AG08396 (cell line): ENCODE measurements at regions not wholly inside any gene's neighbourhood (a gene's known extent, or its start where the extent isn't known, plus 50 kb on each side); places are given as distances from the start of the nearest gene placed in this dataset.

ENCODE experiments used
- DNase-seq: peaks from one replicate; pipeline ENCODE4 v3.0.0; 2012; ENCODE audit warnings: low spot score, mixed read lengths

DNA sequence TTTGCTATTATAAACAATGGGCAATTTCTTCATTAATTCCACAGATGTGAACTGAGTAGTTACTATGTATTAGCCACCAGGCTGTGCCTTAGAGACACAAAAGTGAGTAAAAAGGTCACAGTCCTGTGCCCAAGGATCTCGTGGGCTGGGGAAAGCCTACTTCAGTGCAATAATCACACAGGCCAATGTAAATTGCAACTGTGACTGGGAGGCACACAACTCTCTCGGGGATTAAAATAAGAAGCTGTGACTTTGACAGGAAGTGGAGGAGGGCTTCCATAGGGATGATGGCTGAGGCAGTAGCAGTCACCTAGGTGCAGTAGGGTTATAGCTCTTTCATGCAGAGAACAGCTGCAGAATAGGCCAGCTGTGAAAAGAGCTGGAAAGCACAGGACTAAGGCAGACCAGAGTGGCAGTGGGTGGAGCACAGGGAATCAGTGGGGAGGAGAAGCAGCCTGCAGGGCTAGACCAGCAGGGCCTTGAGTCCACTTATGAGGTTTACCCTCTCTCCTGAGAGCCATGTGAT, 121.9 kb downstream of the MAB21L3 start:
- DNase-seq = no peak

DNA sequence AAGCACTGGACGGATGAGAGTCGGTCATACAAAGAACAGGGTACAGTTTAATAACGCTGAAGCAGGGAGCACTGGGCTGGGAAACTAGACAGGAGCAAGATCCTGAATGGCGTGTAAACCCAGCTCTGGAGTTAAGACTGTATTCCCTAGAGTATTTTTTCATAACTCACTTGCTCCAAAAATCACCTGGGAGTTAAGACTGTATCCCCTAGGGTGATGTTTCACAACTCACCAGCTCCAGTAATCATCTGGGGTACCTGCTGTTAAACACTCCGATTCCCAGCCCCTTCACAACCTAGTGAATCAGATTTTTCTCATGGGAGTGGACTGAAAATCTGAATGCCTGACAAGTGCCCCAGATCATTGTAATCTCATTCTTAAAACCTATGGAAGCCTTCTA, 123.2 kb downstream of the MAB21L3 start:
- DNase-seq = no peak

DNA sequence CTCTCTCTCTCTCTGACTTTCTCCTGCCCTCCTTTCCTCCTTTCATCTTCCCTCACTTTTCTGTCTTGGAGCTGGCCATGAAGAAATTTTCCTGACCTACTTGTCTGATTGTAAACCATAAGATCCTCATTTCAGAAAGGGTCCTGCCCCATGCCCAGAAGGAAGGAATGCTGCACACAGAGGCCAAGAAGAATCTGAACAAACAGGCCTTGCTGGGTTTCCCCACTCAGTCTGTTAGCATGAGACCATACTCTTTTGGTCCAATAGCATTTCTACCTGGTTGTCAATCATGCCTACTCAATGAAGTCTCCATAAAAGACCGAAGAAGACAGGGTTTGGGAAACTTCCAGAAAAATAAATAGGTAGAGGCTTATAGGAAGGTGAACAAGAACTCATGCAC, 128.7 kb downstream of the MAB21L3 start:
- no peak for DNase-seq

DNA sequence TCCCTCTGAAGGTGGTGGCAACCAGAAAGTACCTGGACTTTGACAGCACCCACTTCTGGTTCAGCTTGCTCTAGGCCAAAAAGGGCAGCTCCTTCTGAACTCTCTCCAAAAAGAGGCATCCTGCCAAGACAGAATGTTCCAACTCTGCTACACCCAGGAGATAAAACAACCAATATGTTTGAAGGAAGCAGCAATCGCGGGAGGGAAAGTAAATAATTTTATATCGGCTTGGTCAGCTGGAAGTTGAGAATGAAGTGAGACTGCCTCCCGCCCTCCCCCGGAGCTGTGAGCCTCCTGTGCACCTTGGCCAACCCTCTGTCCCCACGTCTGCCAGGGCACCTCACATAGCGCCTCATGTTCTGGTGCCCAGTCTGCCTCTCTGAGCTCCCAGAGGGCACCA, 130.3 kb upstream of the ATP1A1 start:
- no peak for DNase-seq

DNA sequence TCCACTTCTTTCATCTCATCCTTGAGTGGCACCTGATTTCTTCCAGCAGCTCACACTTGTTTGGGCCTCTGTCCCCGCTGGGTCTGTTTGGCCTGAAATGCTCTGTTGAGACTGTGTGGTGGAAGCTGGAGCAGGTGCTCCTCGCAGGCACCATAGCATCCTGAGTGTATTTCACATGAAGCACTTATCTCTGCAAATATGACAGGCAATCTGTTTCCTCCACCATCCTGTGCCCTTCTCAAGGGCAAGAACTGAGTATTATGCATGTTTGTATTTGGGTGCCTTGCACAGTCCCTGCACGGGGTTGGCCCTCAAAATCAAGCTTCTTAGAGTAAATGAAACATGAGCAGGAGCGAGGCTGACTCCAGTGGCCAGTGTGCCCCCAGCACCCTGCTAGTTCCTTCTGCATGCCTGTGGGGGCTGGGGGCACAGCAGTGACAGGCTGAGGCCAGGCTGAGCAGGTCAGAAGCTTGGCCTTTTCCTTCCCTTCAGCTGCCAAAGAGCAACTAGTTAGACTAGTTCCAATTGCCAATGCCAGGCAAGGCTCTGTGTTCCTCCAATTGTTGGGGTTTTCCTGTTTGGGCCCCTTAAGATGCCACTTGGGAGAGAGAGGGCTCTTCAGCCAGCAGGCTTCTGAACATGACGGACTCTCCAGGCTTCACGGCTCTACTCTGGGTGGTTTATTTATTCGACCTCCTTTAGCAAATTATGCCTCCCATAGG, 129.6 kb upstream of the ATP1A1 start:
- no peak for DNase-seq

DNA sequence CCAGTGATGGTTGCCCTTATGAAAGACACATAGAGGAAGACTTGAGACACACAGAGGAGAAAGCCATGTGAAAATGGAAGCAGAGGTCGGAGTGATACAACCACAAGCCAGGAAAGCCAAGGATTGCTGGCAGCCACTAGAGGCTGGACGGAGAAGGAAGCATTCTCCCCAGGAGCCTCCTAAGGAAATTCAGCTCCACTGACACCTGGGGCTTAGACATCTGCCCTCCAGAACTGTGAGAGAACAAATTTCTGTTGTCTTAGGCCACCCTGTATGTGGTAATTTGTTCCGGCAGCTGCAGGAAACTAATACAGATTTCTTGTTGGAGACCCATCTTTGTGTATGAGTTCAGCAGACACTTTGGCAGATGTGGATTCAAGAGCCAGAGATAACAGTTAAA, 126.9 kb upstream of the ATP1A1 start:
- no peak for DNase-seq

DNA sequence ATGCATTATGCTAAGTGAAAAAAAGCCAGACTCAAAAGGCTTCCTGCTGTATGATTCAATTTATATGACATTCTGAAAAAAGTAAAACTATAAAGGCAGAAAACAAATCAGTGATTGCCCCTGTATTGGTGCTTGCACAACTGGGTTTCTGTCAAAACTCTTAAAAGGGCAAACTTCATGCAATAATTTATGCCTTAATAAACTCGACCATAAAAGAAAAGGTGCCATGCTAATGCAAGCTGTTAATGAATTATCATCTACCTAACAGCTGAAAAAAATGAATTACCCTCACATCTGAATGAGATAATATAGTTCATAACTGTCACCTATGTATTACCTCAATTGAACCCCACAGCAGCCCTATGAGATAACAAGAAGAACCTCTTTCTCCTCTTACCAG, 120.8 kb upstream of the ATP1A1 start:
- DNase-seq = no peak

DNA sequence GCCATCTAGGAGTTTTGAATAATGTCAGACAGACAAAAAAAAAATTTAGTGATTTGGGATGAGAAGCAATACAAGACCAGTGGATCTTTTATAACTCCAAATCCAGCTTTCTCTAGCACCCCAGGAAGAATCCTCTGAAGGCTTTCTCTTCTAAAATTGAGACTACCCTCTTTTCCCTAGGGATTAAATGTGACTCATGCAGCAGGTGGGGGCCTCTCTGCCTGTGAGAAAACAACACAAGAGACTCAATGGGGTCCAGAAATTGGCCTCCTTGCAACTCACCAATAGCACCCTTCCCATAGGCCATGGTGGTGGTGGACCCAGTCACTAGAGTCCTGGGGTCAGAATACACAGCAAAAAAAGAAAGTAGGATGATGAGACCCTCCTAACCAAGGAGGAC, 120.3 kb upstream of the ATP1A1 start:
- no peak for DNase-seq

DNA sequence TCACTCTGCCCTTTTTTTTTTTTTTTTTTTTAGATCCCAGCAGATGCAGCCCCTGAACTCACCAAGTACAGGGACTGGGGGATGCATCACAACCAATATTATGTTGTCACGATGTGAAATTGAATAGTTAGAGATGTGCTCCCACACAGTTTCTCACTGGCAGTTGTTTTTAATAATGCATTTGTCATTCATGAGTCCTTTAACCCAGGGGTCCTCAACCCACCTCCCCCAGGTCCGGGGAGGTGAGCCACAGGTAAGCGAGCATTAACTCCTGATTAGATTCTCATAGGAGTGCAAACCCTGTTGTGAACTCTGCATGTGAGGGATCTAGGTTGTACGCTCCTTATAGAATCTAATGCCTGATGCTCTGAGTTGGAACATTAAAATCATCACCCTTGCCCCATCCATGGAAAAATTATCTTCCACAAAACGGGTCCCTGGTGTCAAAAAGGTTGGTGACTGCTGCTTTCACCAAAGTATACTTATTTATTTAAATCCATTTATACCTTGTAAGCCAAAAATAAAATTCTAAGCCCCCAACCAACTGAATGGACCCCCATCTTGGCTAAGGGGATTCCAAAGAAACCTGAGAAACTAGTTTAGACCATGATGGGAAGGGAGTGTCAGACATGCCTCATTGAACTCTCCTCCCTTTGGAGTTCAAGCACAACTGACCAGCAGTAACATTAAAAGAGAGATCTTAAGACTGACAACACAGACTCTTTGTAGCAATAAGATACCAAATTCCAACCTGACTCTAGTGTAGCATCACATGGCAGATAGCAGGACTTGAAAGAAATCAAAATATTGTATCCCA, 119.3 kb upstream of the ATP1A1 start:
- DNase-seq = no peak

DNA sequence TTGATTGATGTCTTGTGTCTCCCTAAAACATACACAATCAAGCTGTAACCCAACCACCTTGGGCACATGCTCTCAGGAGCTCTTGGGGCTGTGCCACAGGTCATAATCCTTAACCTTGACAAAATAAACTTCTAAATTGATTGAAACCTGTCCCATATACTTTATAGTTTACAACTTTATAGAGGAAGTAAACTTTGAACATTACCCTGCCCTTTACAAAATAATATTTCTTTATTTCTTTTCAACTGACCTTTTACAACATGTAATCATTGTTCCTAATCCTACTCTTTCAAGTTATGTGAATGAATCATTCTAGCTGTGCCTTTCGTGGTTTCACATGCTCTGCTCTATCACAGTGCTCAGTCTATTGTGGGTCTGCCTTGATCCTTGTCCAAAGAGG, 118.3 kb upstream of the ATP1A1 start:
- no peak for DNase-seq

DNA sequence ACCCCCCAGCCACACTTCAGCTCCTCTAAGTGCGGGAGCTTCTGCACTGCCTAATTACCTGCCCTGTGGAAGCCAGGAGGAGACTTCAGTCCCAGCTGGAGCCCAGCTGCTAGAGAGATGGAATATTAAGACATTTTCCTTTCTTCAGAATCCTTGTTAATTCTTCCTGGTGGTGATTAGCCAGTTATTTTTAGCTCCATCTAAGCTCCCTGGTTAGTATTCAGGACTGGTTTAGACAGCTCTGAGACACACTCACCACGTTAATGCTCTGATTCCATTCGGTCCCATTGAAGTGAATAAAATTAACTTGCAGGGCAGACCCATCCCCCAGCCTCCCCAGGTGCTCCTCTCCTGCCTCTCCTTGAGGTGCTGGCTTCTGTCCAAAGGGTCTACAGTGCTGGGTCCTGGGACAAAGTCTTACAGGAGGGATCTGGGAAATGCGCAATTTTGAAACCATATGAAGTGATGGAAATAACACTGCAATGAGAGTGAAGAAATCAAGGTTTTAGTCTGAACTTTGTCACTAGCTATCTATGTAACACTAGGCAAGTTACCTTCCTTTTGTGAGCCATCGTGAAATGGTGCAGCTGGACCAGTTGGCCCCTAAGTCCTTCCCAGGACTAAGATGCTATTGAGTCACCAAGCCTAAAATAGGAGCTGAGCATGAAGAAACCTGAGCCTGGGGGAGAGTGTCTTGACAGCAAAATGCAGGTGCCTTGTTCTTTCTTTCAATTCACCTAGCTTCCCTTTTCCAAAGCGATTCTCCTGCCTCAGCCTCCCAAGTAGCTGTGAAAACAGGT, 117.4 kb upstream of the ATP1A1 start:
- no peak for DNase-seq

DNA sequence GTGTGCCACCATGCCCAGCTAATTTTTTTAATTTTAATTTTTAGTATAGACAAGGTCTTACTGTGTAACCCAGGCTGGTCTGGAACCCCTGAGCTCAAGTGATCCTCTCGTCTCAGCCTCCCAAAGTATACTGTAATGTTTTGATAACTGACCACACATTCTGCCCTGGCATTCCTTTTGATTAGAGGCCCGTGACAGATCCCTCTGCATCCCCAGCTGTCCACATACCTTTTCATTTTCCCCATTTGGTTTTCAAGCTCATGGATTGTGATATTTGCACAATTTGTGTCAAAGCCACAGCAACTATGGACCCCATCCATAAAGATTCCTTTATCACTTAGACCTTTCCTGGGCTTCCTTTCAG, 116.8 kb upstream of the ATP1A1 start:
- no peak for DNase-seq

DNA sequence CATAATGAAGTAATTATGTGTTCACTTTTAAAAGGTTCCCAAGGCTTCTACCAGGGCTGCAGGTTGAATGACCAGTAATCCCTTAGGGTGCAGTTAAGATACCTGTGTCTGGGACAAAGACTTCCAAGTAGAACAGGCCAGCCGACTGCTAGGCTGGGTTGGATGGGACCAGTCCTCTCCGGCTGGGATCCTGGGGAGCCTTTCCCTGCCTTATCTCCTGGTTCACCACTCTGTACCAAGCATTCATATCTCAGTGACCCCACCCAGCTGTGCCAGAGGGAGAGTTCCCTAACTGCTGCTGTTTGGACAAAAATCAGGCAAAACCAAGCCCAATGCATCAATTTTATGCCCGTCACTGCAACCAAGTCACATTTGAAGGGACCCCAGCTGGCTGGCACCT, 116.2 kb upstream of the ATP1A1 start:
- DNase-seq = no peak

DNA sequence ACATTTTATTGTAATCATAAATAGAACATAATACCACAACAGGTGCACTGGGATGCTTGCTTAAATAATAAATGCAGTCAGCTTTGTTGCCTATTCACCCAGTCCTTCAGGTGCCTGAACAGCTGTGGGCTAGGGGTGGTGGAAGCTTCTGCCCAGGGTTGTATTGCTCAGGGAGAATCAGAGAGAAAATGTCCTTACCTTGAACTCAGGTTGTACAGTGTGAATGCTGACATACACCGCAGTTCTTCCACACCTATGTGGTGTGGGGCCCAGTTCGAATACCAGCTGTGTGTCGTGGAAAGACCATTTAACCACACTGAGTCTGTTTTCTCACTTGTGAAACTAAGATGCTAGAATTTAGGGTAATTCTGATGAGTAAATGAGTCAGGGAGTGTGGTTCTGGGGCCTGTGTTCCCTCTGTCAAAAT, 115.7 kb upstream of the ATP1A1 start:
- no peak for DNase-seq

DNA sequence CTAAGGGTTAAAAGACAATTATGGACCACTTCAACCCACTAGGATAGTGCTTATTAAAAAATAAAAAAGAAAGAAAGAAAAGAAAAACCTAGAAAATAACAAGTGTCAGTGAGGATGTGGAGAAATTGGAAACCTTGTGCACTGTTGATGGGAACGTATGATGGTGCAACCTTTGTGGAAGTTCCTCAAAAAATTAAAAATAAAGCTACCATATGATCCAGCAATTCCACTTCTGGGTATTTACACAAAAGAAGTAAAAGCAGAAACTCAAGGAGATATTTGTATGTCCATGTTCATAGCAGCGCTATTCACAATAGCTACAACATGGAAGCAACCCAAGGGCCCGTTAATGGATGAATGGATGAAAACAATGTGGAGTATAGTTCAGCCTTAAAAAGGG, 115.2 kb upstream of the ATP1A1 start:
- no peak for DNase-seq

DNA sequence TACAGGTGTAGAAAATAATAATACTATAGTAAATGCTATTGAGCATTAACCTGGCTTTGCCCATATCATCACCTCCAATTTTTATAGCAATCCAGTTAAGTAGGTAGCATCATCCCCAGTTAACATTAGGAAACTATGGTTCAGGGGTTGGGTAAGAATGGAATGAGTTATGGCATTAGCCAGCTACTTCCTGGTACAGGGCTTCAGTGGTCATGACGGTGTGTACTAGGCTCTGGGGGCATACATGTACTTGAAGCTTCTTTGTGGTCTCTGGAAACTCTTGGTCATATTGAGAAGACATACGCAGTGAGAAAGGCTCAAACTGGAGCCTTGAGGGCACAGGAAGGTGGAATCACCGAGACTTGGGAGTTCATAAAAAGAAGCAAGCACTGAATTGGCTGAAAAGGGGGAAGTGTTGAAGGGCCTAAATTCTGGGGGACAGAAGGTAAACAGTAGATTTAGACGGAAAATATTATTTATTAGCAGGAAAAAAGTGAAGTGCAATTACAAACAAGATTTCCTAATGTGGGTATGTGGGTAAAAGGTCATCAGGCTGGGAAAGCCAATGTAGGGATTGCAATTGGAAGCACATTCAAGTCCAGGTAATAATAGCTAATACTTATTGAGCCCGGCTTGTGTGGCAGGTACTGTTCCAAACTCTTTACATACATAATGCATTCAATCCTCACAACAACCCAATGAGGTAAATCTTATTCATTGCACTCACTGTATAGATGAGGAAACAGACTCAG, 114.2 kb upstream of the ATP1A1 start:
- DNase-seq = no peak

DNA sequence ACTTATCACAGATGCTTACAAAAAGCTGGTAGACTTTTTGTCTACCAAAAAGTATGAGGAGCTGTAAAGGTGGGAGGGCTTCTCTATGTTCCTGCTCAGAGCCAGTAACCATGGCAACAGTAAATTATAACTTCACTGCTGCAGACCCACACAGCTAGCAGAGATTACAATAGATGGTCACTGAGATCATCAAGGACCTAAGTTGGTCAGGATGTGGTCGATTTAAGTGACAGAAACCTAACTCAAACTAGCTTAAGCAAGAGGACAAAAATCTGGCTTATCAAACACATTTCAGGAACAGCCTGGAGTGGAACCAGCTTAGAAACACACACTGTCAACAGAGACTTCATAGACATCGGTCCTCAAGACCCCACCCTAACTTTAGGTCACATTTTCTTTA, 113.4 kb upstream of the ATP1A1 start:
- no peak for DNase-seq

DNA sequence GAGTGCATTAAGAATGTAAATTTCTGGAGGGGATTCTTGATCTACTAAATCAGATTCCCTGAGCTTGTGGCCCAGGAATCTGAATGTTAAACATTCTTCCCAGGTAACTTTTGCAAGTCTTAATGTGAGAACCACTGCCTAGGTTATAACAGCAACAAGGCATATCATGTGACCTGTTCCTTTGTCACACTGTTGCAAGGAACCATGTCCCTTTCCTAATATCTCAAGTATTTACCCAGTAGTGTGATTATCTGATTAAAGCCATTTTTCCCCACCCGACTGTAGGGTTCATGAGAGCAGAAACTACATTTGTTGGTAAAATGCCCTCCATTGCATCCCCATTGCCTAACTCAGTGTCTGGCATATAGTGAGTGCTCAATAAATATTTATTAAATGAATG, 112.9 kb upstream of the ATP1A1 start:
- no peak for DNase-seq

DNA sequence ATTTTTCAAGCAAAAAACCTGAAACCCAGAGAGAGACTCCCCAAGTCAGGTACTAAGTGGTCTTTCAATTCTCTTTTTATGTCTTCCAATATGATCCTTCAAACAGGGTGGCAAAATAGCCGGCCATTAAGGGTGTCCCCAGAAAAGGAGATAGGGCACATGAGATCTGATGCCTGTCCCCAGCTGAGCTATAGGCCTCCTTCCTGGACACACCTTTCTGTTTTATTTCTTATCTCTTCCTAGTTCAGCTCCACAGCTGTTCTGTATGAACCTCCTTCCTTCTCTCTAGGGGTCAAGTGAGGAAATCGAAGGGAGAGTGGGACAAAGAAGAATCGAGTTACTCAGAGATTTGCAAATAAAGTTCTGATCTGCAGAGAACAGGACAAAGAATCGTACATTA, 112.4 kb upstream of the ATP1A1 start:
- DNase-seq = no peak

DNA sequence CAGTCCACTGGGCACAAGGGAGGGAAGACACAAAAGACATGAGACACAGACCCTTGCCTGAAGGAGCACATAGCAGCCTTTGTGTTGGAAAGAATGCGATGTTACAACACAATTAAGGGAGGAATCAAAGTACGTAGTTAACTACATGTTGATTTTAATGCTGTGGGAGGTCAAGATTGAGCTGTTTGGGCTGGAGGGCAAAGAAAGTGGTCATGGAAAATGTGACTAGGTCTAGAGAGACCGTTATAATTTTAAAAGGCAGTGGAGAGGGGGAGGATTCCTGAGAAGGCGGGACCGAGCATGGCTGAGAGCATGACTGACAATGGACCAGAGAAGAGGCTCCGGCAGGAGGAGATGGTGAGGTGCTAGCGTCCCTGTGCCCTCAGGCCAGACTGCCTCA, 111.8 kb upstream of the ATP1A1 start:
- no peak for DNase-seq

DNA sequence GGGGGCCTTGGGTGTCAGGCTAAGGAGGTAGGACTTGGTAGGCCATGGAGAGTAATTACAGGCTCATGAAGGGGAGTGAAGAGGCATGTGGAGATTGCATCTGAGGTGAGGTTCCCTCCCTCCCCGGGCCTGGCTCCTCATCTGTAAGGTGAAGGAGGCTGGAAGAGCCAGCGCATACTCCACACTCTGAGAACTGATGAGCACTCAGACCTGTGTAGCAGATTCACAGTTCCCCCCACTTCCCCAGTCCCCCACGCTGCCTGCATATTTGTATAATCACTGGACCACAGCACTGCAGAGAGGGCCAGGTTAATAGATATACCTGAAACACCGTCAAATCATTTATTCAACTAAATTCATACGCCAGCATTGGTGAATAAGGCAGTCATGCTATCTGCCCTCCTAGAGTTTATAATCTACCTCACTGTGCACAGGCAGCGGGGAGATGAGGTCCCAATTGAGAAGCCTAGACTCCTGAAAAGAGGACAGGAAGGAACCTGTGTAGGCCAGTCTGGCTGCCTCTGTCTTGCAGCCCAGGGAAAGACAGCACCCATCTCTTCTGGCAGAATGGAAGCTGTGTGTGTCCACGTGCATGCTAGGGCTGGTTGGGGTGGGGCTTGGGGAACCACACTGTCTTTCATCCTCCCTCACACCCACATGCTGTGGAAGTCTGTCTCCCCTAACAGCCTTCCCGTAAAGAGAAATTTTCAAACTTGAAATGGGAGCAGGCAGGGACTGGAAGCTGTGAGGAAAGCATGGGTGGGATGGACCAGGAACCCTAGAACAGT, 110.6 kb upstream of the ATP1A1 start:
- DNase-seq = no peak
